HG03558 (cell line): ENCODE measurements at regions not wholly inside any gene's neighbourhood (a gene's known extent, or its start where the extent isn't known, plus 50 kb on each side); places are given as distances from the start of the nearest gene placed in this dataset.

Experiments
- ATAC-seq: cut with Tn5 transposase; IDR thresholded peaks from one replicate; pipeline ENCODE4 v1.9.1; 2021; ENCODE audit warnings: moderate number of reproducible peaks; ENCODE audit not compliant: unreplicated experiment; ENCODE audit errors: extremely low read depth

- ATAC-seq: no peak
These were observed 142.5 kb upstream of the TCF21 start for GRCh38 chr6:133746417-133746770.

DNA sequence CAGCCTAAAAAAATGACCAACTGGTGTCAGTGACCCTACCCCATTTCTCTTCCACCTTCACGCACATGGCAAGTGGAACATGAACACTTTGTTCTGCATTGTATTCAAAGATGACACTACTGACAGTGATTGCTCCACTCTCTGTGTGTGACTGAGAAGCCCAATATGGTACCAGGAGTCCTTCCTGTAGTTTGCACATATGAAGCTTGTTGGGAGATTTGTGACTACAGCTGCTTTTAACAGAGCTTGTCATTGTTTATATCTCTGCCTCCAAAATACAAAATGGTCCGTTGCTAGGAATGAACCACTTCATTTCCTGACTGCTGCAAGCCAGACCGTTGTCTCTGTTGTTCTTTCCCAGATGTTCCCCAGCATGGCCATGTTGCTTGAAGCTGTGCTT lies 140.3 kb upstream of the TCF21 start:
- no peak for ATAC-seq

DNA sequence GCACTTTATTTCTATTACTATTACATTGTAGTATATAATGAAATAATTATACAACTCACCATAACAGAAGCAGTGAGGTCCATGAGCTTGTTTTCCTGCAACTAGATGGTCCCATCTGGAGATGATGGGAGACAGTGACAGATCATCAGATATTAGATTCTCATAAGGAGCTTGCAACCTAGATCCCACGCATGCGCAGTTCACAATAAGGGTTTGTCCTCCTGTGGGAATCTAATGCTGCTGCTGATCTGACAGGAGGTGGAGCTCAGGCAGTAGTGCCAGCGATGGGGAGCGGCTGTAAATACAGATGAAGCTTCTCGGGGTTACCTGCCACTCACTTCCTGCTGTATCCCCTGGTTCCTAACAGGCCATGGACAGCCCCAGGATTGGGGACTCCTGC lies 139.5 kb upstream of the TCF21 start:
- no peak for ATAC-seq

GRCh38 chr6:133752129-133752528 lies 136.8 kb upstream of the TCF21 start:
- no peak for ATAC-seq

DNA sequence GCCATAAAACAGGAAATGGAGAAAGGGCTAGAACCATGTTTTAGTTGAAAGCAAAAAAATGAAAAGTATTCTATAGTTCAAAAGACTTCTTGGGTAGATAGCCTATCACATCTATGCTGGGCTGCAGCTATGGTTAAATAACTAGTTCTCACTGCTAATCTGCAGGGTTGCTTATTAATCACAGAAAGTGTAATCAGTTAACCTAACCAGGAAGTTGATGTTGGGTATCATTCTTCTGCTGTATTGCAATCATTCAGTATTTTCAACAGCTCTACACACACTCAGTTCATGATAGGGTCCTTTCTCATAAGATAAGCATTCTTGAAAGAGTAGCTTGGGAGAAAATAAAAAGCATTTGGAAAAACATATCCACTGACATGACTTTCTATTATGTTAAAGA lies 135.2 kb upstream of the TCF21 start:
- no peak for ATAC-seq

DNA sequence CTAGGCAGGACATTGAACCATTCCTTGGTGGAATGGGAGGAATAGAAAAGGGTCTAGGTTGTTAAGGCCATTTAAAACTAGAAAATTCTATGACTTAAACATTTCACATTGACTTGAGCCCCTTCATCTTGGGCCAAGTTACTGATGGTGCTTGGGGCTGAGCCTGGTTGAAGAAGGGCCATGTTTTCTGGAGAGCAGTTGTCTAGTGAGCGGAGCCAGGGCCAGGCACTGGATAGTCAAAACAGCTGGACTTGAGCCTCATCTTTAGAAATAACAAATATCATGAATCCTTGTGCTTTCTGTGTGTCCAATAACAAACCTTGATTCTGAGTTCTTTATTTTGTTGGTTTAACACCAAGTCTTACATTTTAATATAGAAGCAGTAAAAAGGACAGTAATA lies 134.6 kb upstream of the TCF21 start:
- no peak for ATAC-seq

- no peak for ATAC-seq
These were observed 132.7 kb upstream of the TCF21 start for GRCh38 chr6:133756078-133756695.

GRCh38 chr6:133757335-133757734 lies 131.6 kb upstream of the TCF21 start:
- no peak for ATAC-seq

DNA sequence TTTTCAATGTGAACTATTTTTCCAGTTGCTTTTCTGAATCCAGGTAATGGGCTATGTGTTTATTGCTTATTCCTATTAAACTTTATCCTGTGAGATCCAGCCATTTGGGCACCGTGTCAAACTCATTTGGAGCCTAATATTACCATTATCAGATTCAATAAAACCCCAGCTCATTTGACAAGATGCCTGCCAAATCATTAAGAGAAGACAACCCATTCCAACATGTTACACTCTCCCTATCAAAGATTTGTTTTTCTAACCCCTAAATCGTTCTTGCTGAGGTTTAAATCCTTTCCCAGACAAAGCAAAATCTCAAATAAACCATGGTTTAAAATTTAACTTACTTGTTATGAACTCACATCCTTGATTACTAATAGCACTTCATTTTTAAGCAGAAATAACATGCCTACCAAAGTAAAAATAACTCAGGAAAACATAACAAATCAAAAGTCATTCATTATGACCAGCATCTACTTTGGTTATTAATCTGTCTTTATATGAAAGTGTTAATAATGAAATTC lies 130.0 kb upstream of the TCF21 start:
- no peak for ATAC-seq

- no peak for ATAC-seq
These were observed 129.4 kb upstream of the TCF21 start for GRCh38 chr6:133759524-133759923.

DNA sequence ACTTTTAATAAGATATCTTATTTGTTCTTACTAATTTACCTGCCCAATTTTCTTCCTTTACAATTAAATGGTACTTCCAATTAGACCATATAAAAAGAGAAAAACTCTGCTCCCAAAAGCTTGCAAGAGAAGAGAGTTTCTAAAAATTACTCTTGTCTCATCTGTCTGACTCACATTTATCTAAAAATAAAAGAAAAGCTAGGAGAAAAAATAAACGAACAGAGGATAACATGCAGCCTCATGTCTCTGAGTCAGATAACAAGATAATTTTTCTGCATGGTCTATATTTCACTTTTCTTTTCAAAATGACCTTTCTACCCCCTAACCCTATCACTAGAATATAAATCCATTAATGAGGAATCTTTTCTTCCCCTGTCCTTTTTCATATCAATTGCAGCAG lies 127.2 kb upstream of the TCF21 start:
- no peak for ATAC-seq

DNA sequence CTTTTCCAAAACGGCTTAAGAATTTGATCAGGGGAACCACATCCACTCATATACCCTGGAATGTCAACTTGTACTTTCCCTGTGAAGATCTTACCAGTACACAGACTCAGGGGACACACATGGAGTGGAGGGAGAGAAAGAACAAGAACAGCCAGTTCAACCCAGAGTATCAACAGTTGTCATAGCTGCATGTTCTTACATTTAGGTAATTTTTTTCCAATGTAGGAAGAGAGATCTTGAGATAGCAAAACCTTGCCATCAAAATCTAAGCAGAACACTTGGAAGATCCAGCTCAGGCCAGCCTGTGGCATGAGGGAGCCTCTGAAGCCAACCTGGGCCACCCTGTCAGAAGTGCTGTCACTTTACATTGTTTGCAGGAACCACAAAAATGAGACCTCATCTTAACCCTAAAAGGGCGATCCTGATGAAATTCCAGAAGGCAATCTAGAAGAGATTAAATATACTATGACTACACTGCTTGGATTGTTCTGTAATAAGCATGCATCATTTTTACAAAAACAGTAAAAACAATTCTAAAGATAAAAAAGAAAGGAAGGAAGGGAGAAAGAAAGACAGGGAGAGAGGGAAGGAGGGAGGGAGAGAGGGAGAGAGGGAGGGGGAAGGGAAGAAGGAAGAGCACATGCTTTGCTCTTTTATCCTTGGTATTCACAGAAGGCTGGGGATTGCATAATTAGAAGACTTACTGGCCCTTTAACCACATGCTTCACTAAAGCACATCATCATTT lies 124.7 kb upstream of the TCF21 start:
- ATAC-seq: no peak

DNA sequence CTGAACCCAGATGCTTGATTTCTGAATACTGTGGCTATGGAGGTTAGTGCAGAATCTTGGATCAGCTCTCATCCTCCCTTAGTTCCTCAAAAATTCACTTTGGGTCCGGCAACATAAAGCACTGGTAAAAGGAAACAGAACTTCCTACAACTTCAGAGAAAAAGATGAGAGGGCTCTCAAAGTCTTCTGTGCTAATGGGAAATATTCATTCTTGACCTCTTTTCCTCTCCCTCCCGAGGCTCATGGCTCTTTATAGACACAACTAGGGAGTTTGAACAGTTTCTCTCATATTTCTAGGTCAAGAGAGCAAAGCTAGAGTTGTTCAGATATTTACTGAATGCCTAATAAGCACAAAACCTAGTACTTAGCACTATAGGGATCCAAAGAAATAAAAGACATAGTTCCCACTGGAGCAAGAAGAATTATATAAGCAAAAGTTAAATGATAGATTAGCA lies 124.1 kb upstream of the TCF21 start:
- no peak for ATAC-seq

DNA sequence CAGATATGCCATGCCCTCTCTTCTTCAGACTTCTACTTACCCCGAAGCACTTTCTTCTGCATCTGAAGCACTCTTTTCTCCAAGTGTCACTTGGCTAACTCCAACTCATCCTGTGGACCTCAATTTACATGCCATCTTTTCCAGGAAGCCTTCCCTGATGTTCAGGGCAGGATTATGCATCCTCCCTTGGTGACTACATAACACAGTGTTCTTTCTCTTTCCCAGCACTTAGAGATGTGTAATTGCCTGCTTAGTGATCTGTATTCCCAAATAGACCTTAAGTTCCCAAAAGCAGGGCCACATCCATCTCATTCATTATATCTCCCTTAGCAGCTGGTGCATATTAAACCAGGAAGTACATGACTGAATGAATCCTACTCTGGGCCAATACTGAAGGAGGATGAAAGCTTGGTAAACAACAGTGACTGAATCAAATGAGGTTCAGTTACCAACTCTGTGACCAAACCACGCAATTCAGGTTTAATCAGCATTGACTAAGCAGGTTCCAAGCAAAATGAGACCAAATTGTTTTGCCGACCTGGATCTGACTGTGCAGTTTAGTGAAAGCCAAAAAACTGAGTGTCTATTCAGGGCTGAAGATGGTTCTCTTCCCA lies 121.4 kb upstream of the TCF21 start:
- no peak for ATAC-seq

GRCh38 chr6:133768656-133769295 lies 120.1 kb upstream of the TCF21 start:
- ATAC-seq: no peak

- ATAC-seq: no peak
These were observed 119.5 kb upstream of the TCF21 start for GRCh38 chr6:133769463-133769862.

DNA sequence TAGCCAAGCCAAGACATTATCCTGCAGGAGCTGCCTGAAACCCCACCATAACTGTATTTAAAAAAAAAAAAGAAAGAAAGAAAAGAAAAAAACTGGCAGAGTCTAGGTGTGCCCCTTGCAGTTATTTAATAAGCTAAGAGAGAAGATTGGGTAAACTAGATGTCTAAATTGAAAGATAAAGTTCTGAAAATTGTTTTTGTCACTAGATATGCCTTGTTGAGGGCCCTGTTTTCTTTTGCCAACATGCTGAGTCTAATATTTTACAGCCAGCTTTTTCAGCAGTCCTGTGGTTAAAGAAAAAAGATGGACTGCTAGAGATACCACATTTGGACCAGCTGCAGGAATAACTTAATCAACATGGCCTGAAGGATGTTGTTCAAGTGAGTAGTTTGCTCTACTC lies 116.3 kb upstream of the TCF21 start:
- ATAC-seq: no peak

- ATAC-seq: no peak
These were observed 115.1 kb upstream of the TCF21 start for GRCh38 chr6:133773776-133774175.

DNA sequence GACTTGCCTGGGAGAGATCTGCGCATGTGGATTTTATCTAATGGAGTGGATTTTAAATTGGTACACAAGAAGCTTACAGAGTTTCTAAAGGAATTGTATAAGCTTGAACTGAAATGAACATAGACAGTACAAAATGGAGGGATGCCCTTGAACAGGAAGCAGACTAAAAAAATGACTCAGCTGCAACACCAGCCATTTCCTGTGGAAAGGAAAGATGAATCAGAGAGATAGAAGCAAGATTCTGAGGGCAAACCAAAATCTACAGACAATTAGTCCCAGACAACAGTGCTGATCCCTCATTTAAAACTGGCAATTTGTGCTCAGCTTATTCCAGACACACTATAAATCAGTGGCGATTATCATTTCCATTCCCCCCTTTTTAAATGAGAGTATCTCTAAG lies 114.6 kb upstream of the TCF21 start:
- ATAC-seq: no peak

DNA sequence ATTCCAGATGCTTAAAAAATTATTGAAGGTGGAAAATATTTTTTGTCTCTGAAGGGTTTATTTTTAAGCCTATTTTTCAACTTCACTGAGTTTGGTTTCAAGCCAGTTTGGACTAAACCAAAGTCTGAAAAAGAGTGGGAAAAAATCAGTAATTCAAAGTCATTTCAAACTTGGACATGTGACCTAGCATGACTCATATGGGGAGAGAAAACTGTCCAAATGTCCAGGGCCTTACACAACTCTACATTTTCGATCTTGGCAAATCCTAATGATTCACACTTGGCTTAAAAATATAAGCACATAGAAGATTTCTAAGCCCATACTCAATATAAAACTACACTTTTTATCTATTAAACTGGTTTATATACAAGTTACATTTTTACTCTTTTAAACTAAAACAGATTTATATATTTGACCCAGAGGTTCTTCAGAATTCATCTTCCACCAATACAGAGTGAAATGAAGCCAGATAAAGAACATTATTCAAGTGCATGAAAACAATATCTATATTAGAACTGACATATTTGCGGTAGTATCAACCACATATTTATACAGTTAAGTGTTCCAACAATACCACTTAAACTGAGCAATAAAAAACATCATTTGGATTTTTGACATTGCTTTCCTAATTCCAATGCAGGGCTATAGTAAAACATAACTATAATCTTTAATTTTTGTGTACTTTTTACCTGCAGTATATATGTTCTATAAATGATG lies 110.3 kb upstream of the TCF21 start:
- no peak for ATAC-seq
